ENCODE measurements at regions not wholly inside any gene's neighbourhood (a gene's known extent, or its start where the extent isn't known, plus 50 kb on each side); places are given as distances from the start of the nearest gene placed in this dataset.

- DNase-seq (ENCODE audit: low read depth) = no peak
- TF ChIP-seq CTCF (IDR thresholded peaks at IDR 0.05; ENCODE audit: control insufficient read depth, insufficient read depth, low read depth, low read length, missing control alignments) = no peak
Observed at GRCh38 chr11:42647993-42648392, 663.8 kb upstream of the API5 start.

GRCh38 chr11:42651621-42652020 is 660.2 kb upstream of the API5 start:
- no peak for TF ChIP-seq CTCF (IDR thresholded peaks at IDR 0.05; ENCODE audit: control insufficient read depth, insufficient read depth, low read depth, low read length, missing control alignments)
- DNase-seq (ENCODE audit: low read depth) = no peak
- H3K4me3 ChIP-seq (ENCODE audit: control insufficient read depth, low read depth, low read length) = no peak overlapping the region

More at GRCh38 chr11:42647993-42648392, 663.8 kb upstream of the API5 start:
- H3K4me3 ChIP-seq (ENCODE audit: control insufficient read depth, low read depth, low read length) = no peak overlapping the region

GRCh38 chr11:42657169-42657568 is 654.6 kb upstream of the API5 start:
- no peak for DNase-seq (ENCODE audit: low read depth)
- H3K4me3 ChIP-seq (ENCODE audit: control insufficient read depth, low read depth, low read length) = no peak overlapping the region
- TF ChIP-seq CTCF (IDR thresholded peaks at IDR 0.05; ENCODE audit: control insufficient read depth, insufficient read depth, low read depth, low read length, missing control alignments) = no peak

GRCh38 chr11:42661942-42662341 is 649.9 kb upstream of the API5 start:
- no peak overlapping the region for H3K4me3 ChIP-seq (ENCODE audit: control insufficient read depth, low read depth, low read length)
- no peak for DNase-seq (ENCODE audit: low read depth)
- TF ChIP-seq CTCF (IDR thresholded peaks at IDR 0.05; ENCODE audit: control insufficient read depth, insufficient read depth, low read depth, low read length, missing control alignments) = no peak

GRCh38 chr11:42669248-42669976 is 642.4 kb upstream of the API5 start:
- H3K4me3 ChIP-seq (ENCODE audit: control insufficient read depth, low read depth, low read length) = no peak overlapping the region
- no peak for TF ChIP-seq CTCF (IDR thresholded peaks at IDR 0.05; ENCODE audit: control insufficient read depth, insufficient read depth, low read depth, low read length, missing control alignments)
- DNase-seq (ENCODE audit: low read depth) = no peak

GRCh38 chr11:42674436-42674835 is 637.4 kb upstream of the API5 start:
- H3K4me3 ChIP-seq (ENCODE audit: control insufficient read depth, low read depth, low read length) = no peak overlapping the region
- no peak for DNase-seq (ENCODE audit: low read depth)
- no peak for TF ChIP-seq CTCF (IDR thresholded peaks at IDR 0.05; ENCODE audit: control insufficient read depth, insufficient read depth, low read depth, low read length, missing control alignments)

All from AG09309 (cell line).